HepG2 (cell line): ENCODE measurements at regions not wholly inside any gene's neighbourhood (a gene's known extent, or its start where the extent isn't known, plus 50 kb on each side); places are given as distances from the start of the nearest gene placed in this dataset.

Source experiments
- ATAC-seq: fragments of 200-7000 bp; cut with Tn5 transposase; 3 replicates; pipeline ENCODE4 v1.9.1; 2020; ENCODE audit warnings: mild to moderate bottlenecking, moderate library complexity
- BruUV-seq: library from RNA; stranded (reverse); fragments of 400-500 nt; replicated peaks from 2 replicates; lab custom pipeline; 2021; lab: Mats Ljungman, UMichigan
- CTCF ChIA-PET: fragments of 300-600 bp; formaldehyde crosslinking; extraction: SDS; loops from one replicate; lab custom pipeline; 2021; ENCODE audit warnings: low total read pairs, inconsistent platforms, low intra/inter-chr PET ratio; lab: Yijun Ruan, JAX
- POLR2A ChIA-PET: fragments of 350-600 bp; sonication (Branson Sonifier 250); formaldehyde crosslinking; loops from one replicate; lab custom pipeline; 2020; ENCODE audit warnings: antibody characterized with exemption, inconsistent platforms; lab: Yijun Ruan, JAX
- DNase-seq: peaks from one replicate; pipeline ENCODE4 v3.0.0-alpha.2; 2015; ENCODE audit warnings: low spot score
- FAIRE-seq: peaks from 3 replicates; lab custom pipeline; 2011; peaks lifted over from hg19 to GRCh38; lab: Jason Lieb, UNC
- H2AFZ ChIP-seq: one replicate; pipeline ENCODE4 v1.6.1; 2011; ENCODE audit warnings: low read length, inconsistent platforms
- H3K27ac ChIP-seq: fragments of 300-600 bp; 3 replicates; pipeline ENCODE4 v1.8.0; 2011; ENCODE audit warnings: mixed run types, mild to moderate bottlenecking, mixed read lengths, low read length, inconsistent platforms; ENCODE audit not compliant: insufficient read depth; ENCODE audit errors: extremely low read length
- H3K27me3 ChIP-seq, 2 experiments: fragments of 200-600 bp in 1 of 2; 2 replicates in 1 of 2; 3 replicates in 1 of 2; pipeline versions ENCODE4 v1.6.0 to v1.8.0; 2011; ENCODE audit warnings: low read length in 2 of 2, mild to moderate bottlenecking in 2 of 2, moderate library complexity in 2 of 2, inconsistent platforms in 1 of 2; ENCODE audit not compliant: insufficient read depth in 2 of 2, control insufficient read depth in 1 of 2
- H3K36me3 ChIP-seq, 2 experiments: fragments of 200-600 bp in 1 of 2; replicated peaks in 1 of 2; 2 replicates in 1 of 2; 3 replicates in 1 of 2; pipeline versions ENCODE4 v1.5.1 to v1.8.0; 2011; ENCODE audit warnings: low read length in 2 of 2, inconsistent platforms in 1 of 2; ENCODE audit not compliant: insufficient read depth in 2 of 2, control insufficient read depth in 1 of 2
- H3K4me1 ChIP-seq: 2 replicates; pipeline ENCODE4 v1.5.1; 2012; ENCODE audit warnings: low read length, inconsistent platforms; ENCODE audit not compliant: insufficient read depth
- H3K4me2 ChIP-seq: 2 replicates; pipeline ENCODE4 v1.6.0; 2011; ENCODE audit warnings: low read depth, low read length, inconsistent platforms
- H3K4me3 ChIP-seq, 3 experiments: fragments of 200-600 bp in 1 of 3; sonication (generic), shearing (Covaris generic) in 1 of 3; replicated peaks in 1 of 3; 2 replicates each; pipeline ENCODE4 v1.5.1; 2011 to 2016; ENCODE audit warnings: low read length in 3 of 3, inconsistent platforms in 2 of 3, low read depth in 2 of 3, mild to moderate bottlenecking in 2 of 3, control low read depth in 1 of 3, mixed read lengths in 1 of 3; ENCODE audit not compliant: insufficient read depth in 1 of 3
- H3K79me2 ChIP-seq: one replicate; pipeline ENCODE4 v1.6.1; 2011; ENCODE audit warnings: low read length, inconsistent platforms; ENCODE audit not compliant: insufficient read depth
- H3K9ac ChIP-seq: 2 replicates; pipeline ENCODE4 v1.6.0; 2011; ENCODE audit warnings: mild to moderate bottlenecking, low read depth, low read length, inconsistent platforms; ENCODE audit not compliant: insufficient read depth
- H3K9me3 ChIP-seq: 2 replicates; pipeline ENCODE4 v1.5.1; 2012; ENCODE audit warnings: mild to moderate bottlenecking, low read length
- H4K20me1 ChIP-seq: 2 replicates; pipeline ENCODE4 v1.6.0; 2011; ENCODE audit warnings: inconsistent platforms, mild to moderate bottlenecking, low read length, moderate library complexity; ENCODE audit not compliant: insufficient read depth
- CERS6 ChIP-seq: sonication (generic); formaldehyde crosslinking; IDR thresholded peaks from 2 replicates; pipeline ENCODE4 v1.5.0; 2020; ENCODE audit warnings: missing genetic modification reagents
- GABPB1 ChIP-seq: IDR thresholded peaks from 2 replicates; pipeline ENCODE4 v1.6.1; 2016; ENCODE audit warnings: mild to moderate bottlenecking, missing genetic modification reagents, moderate library complexity, missing compliant biosample characterization
- JUN ChIP-seq: sonication (generic); formaldehyde crosslinking; IDR thresholded peaks from 2 replicates; pipeline ENCODE4 v1.4.0; 2020; ENCODE audit warnings: mild to moderate bottlenecking, missing genetic modification reagents
- JUNB ChIP-seq: sonication (generic); formaldehyde crosslinking; IDR thresholded peaks from 2 replicates; pipeline ENCODE4 v1.8.0; 2022; ENCODE audit warnings: missing genetic modification reagents, mild to moderate bottlenecking, borderline replicate concordance
- JUND ChIP-seq: sonication (generic); formaldehyde crosslinking; IDR thresholded peaks from 2 replicates; pipeline ENCODE4 v1.8.0; 2022; ENCODE audit warnings: mild to moderate bottlenecking, missing genetic modification reagents
- KLF9 ChIP-seq: IDR thresholded peaks from 2 replicates; pipeline ENCODE4 v1.6.1; 2016; ENCODE audit warnings: low read depth
- NCOA1 ChIP-seq: sonication (generic); formaldehyde crosslinking; IDR thresholded peaks from 2 replicates; pipeline ENCODE4 v1.9.0; 2021; ENCODE audit warnings: missing genetic modification reagents
- NFRKB ChIP-seq: fragments of 450-650 bp; IDR thresholded peaks from 2 replicates; pipeline ENCODE4 v1.6.1; 2017
- PHF20 ChIP-seq: sonication (generic); formaldehyde crosslinking; IDR thresholded peaks from 2 replicates; pipeline ENCODE4 v1.5.0; 2020; ENCODE audit warnings: mild to moderate bottlenecking, missing genetic modification reagents
- SIX4 ChIP-seq: sonication (generic); formaldehyde crosslinking; IDR thresholded peaks from 2 replicates; pipeline ENCODE4 v1.4.0; 2020; ENCODE audit warnings: missing genetic modification reagents
- ZBTB1 ChIP-seq: sonication (generic); formaldehyde crosslinking; IDR thresholded peaks from 2 replicates; pipeline ENCODE4 v1.4.0; 2020; ENCODE audit warnings: missing genetic modification reagents, borderline replicate concordance
- ZFP91 ChIP-seq: sonication (generic); formaldehyde crosslinking; IDR thresholded peaks from 2 replicates; pipeline ENCODE4 v1.9.0; 2022; ENCODE audit warnings: missing genetic modification reagents, mild to moderate bottlenecking, borderline replicate concordance
- ZKSCAN8 ChIP-seq: IDR thresholded peaks from 2 replicates; pipeline ENCODE4 v1.6.1; 2016; ENCODE audit warnings: borderline replicate concordance, missing genetic modification reagents, missing compliant biosample characterization
- ZNF121 ChIP-seq: sonication (generic); formaldehyde crosslinking; IDR thresholded peaks from 2 replicates; pipeline ENCODE4 v1.5.0; 2020; ENCODE audit warnings: mild to moderate bottlenecking, missing genetic modification reagents
- ZNF207 ChIP-seq: fragments of 450-650 bp; IDR thresholded peaks from 2 replicates; pipeline ENCODE4 v1.6.1; 2016; ENCODE audit warnings: antibody characterized with exemption, borderline replicate concordance
- ZNF678 ChIP-seq: sonication (generic); formaldehyde crosslinking; IDR thresholded peaks from 2 replicates; pipeline ENCODE4 v1.4.0; 2020; ENCODE audit warnings: mild to moderate bottlenecking, missing genetic modification reagents
- ZNF704 ChIP-seq: sonication (generic); formaldehyde crosslinking; IDR thresholded peaks from 2 replicates; pipeline ENCODE4 v1.8.1; 2023; ENCODE audit warnings: mild to moderate bottlenecking, inconsistent platforms, moderate library complexity, missing genetic modification reagents, borderline replicate concordance
- ZNF709 ChIP-seq: sonication (generic); formaldehyde crosslinking; IDR thresholded peaks from 2 replicates; pipeline ENCODE4 v1.5.0; 2020; ENCODE audit warnings: mild to moderate bottlenecking, missing genetic modification reagents
- ZNF773 ChIP-seq: sonication (generic); formaldehyde crosslinking; IDR thresholded peaks from 2 replicates; pipeline ENCODE4 v1.4.0; 2020; ENCODE audit warnings: missing genetic modification reagents, borderline replicate concordance
- WGBS: methylation state at CpG from one replicate; pipeline ENCODE4 v1.1.6; 2017; ENCODE audit warnings: low lambda C conversion rate; 5-methylcytosine and 5-hydroxymethylcytosine counted together
- in situ Hi-C: cut with HindIII; loops from 2 replicates; pipeline ENCODE4 v1.10.0; 2017; ENCODE audit warnings: low pct_unique_long_range_greater_than_20kb; ENCODE audit not compliant: extremely low pct_ligation_motif_present
- intact Hi-C: fragments of 100-400 bp; cut with micrococcal nuclease; formaldehyde crosslinking; loops from one replicate; pipeline ENCODE4 v1.10.0; 2022; ENCODE audit not compliant: unreplicated experiment

GRCh38 chr10:28181478-28182096, 121.3 kb downstream of the MPP7 start:
- no peaks in the 10 kb centered on the region for H3K36me3 ChIP-seq
- H3K27me3 ChIP-seq: no peaks in the 10 kb centered on the region
- no peak overlapping the region for H3K9ac ChIP-seq
- no peak for TF ChIP-seq ZNF773 (CRISPR knock-in tag)
- no peak for TF ChIP-seq PHF20
- no peak for TF ChIP-seq JUN (CRISPR knock-in tag)
- TF ChIP-seq ZNF207: no peak
- TF ChIP-seq JUND: no peak
- no peak for TF ChIP-seq GABPB1 (CRISPR knock-in tag)
- no peak for TF ChIP-seq JUNB
- no peak for TF ChIP-seq KLF9 (CRISPR knock-in tag)
- TF ChIP-seq ZNF704 (CRISPR knock-in tag): no peak
- no peak for TF ChIP-seq ZNF709
- no peak for TF ChIP-seq ZKSCAN8 (CRISPR knock-in tag)
- no peak for TF ChIP-seq ZNF678 (CRISPR knock-in tag)
- TF ChIP-seq ZNF121 (CRISPR knock-in tag): no peak
- no peak for TF ChIP-seq NCOA1
- TF ChIP-seq NFRKB: no peak
- no peak for TF ChIP-seq SIX4 (CRISPR knock-in tag)
- no peak for TF ChIP-seq ZBTB1 (CRISPR knock-in tag)
- TF ChIP-seq CERS6 (CRISPR knock-in tag): no peak
- no peak for TF ChIP-seq ZFP91 (CRISPR knock-in tag)
- in situ Hi-C loops (no loop called here), intact Hi-C loops (no loop called here)
- H4K20me1 ChIP-seq: 0 out of 2 replicates have a peak, but pooled peaks cover 10% of the 10 kb centered on the region
- FAIRE-seq (no peak), DNase-seq (no peak), ATAC-seq (no peak)
- WGBS: 79% methylated on average over 7 of the region's 7 CpGs
- no peak overlapping the region for H2AFZ ChIP-seq
- H3K27ac ChIP-seq: no peak overlapping the region
- H3K9me3 ChIP-seq: no peaks in the 10 kb centered on the region
- H3K4me3 ChIP-seq: no peak overlapping the region
- ChIA-PET CTCF (no interaction called here), POLR2A (no interaction called here)
- no peak overlapping the region for H3K4me2 ChIP-seq
- peaks cover 22% of the 10 kb centered on the region for H3K4me1 ChIP-seq
- no peaks in the 10 kb centered on the region for H3K79me2 ChIP-seq
- no TSS peak for BruUV-seq
